RKO (cell line): ENCODE measurements at regions not wholly inside any gene's neighbourhood (a gene's known extent, or its start where the extent isn't known, plus 50 kb on each side); places are given as distances from the start of the nearest gene placed in this dataset.
"Not testable (repeated sequence)": the region's sequence is repeated elsewhere in the genome, so short reads cannot be mapped to it uniquely, and the experiment has no call there.

Source experiments
- DNase-seq: peaks from one replicate; pipeline ENCODE4 v3.0.0-alpha.2; 2016; ENCODE audit warnings: low spot score

DNA sequence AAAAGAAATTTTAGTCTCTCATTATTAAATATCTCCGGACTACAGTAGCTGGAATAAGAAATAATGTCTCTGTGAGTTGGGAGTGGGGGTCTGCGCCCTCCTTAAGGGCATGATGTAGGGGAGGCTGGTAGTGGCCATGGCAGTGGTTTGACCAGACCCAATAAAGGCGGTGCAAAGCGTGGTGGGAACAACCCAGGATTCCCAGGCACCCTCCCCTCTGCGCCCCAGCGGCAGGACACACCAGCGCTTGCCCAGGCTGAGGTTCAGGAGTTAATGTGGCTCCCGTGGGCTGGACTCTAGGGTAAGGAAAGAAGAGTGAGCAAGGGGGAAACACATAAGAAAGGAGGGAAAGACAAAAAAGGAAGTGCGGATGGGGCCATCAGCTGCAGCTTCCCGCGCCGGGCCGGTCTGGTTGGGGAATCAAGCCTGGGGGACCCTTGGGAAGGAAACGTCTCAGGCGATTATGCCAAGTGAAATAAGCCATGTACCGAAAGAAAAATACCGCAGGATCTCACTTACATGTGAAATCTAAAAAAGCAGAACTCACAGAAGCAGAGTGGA lies 157.5 kb upstream of the SMIM31 start:
- no peak for DNase-seq

DNA sequence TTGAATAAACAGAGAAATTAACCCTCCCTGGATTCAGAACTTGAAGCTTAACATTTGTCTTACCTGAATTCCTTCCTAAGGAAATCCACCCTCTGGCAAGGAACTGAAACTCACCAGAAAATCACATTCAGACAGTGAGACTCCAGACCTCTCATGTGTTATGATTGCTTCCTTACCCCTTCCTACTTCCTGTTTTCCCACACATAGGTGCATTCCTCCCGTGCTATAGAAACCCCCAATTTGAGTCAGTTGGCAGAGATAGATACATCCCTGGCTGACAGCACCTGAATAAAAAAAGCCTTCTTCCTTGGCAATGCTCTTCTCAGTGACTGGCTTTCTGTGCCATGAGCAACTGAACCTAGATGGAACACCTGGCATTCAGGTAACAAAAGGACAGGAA lies 157.0 kb upstream of the SMIM31 start:
- DNase-seq = no peak

- DNase-seq = no peak
Observed at GRCh38 chr4:164601653-164602052, 152.3 kb upstream of the SMIM31 start.

DNA sequence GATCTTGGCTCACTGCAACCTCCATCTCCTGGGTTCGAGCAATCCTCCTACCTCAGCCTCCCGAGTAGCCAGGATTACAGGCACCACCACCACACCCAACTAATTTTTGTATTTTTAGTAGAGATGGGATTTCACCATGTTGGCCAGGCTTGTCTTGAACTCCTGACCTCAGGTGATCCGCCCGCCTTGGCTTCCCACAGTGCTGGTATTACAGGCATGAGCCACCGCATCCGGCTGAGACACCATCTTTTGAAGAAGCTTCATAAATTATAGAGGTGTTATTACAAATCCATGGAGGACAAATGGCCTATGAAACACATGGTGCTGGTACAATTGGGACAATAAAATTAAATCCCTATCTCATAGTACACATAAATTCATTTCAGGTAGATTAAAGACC lies 148.1 kb upstream of the SMIM31 start:
- DNase-seq = not testable (repeated sequence)

- DNase-seq = no peak
Observed at GRCh38 chr4:164606478-164606877, 147.5 kb upstream of the SMIM31 start.

GRCh38 chr4:164613256-164613655 lies 140.7 kb upstream of the SMIM31 start:
- no peak for DNase-seq

DNA sequence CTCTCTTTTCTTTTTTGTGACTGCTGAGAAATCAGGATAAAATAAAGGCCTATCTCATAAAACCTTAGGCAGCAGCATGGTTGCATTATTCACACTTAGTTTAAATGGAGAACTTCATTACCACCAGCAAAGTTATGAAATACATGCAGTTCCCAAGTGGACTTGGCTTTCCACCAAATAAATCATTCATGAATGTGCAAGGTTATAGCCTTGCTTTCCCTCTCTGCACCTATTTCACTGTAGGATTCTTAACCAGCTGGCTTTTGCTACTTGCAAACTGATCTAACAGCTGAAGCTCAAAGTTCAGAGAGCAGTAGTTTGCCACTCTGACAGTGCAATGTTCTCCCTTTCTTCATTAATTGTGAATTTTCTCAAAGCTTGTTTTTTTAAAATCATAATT lies 140.1 kb upstream of the SMIM31 start:
- no peak for DNase-seq

DNA sequence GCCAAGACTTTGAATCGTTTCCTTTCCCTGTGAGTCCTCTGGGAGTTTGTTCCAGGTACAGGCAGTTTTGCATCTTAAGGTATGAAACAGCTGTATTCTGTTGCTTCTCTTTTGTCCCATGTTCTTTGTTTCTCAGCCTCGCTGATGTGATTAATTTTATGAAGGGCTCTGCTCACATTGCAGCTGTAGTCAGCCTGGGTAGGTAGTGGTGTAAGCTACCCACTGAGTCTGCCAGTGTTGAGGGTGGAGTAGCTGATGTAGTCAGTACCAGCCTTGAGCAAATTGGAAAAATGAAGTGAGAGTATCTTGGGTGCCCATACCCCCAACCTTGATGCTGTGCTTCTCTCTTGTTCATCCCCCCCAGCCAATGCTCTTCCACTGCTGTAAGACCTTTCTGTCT lies 139.6 kb upstream of the SMIM31 start:
- DNase-seq = no peak

DNA sequence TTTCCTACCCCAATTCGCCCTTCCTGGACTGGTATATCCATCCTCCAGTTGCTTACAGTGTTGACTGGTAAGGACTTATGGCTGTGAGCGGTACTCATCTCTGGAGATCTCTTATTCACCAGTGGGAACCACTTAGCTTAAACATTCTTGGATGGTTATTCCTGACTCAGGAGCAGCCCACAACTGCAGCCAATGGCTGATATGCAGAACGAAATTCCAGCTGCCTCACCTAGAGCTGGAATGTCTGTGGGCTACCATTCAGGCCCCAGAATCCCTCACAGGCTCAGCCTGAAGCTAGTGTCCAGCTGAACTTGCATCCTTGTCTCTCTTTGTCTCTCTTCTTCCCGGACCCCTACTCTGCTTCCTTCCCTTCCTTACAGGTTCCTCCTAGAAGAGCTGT lies 138.9 kb upstream of the SMIM31 start:
- no peak for DNase-seq

DNA sequence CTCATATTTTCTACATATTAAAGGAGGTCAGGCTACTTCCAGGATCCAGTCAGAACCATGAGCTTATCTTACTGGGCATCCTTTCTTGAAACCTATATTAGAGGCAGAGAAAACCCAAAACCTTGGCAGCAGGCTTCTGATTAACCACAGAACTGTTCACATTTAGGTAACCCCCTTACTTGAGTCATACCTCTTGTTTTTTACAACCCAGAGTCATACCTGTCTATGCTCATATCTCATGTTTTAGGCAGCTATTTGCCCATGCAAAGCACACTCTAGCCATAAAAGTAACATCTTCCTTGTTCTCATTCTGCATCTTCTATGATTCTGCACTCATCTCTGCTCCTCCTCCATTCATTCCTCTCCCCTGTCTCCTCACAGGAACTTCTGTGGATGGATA lies 138.0 kb upstream of the SMIM31 start:
- DNase-seq = no peak

DNA sequence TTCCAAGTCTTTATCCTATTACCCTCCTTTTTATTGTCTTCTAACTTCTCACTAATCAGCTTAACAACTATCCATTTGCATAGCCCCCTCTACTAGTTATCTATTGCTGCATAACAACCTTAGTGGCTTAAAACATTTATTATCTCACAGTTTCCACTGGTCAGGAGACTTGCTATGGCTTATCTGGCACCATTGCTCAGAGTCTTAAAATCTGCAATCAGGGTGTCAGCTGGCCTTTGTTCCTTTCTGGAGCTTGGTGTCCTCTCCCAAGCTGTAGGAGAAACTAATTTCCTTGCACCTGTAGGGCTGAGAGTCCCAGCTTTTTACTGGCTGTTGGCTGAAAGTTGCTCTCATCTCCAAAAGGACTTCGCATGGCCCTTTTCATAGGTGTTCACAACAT lies 137.0 kb upstream of the SMIM31 start:
- no peak for DNase-seq

DNA sequence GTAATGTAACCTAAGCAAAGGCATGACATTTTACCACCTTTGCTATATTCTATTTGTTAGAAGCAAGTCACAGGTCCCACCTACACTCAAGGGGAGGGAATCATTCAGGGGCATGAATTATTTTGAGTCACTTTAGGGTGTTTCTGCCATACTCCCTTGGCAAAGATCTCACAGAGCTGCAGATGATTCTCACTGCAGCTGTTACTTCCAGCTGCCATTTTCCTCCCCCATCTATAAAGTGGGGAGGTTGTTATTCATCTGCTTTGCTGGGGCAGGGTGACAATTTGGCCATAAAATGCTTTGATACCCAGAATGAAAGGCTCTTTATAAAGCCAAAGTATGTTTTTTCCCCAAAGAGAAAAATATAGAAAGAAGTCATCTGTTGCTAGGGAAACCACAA lies 136.5 kb upstream of the SMIM31 start:
- no peak for DNase-seq

DNA sequence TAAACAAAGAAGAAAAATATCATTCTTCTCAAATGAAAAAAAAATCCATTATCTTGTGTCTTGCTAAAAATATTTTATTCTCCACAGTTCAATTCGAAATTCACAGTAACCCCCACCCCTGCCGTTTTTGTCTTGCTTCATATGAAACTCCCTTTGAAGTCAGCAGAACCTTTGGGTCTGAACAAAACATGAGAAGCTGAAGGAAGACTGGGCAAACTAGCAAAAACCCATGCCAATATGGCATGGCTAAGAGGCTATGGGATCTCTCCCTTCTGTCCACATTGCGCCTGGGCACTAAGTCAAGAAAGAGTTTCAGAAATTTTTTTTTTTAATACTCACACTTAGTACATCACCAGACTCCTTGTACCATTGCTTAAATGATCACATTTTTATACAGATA lies 136.0 kb upstream of the SMIM31 start:
- DNase-seq = no peak

GRCh38 chr4:164621886-164622521 lies 131.9 kb upstream of the SMIM31 start:
- no peak for DNase-seq

- DNase-seq = no peak
Observed at GRCh38 chr4:164623099-164623498, 130.8 kb upstream of the SMIM31 start.

GRCh38 chr4:164639001-164639400 lies 114.9 kb upstream of the SMIM31 start:
- DNase-seq = no peak

- DNase-seq = peak; percentile 84
Observed at GRCh38 chr4:164648151-164648848, 105.6 kb upstream of the SMIM31 start.

GRCh38 chr4:164648849-164649212 lies 105.1 kb upstream of the SMIM31 start:
- no peak for DNase-seq

DNA sequence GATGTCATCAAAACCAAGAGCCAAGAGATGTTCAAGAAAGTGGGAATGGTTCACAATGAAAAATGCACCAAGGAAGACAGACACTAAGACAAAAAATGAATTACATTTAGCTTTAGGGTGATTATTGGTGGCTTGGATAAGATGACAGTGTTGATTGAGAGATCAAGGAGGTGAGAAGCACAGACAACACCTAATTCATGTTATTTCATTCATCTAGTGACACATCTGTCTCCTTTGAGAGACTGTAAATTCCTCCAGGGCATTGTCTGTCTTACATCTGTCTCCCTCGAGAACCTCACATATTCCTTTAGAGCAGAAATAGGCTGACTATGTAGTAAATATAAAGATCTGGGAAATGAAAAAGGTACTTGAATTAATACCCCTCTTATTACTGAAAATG lies 94.2 kb upstream of the SMIM31 start:
- no peak for DNase-seq

DNA sequence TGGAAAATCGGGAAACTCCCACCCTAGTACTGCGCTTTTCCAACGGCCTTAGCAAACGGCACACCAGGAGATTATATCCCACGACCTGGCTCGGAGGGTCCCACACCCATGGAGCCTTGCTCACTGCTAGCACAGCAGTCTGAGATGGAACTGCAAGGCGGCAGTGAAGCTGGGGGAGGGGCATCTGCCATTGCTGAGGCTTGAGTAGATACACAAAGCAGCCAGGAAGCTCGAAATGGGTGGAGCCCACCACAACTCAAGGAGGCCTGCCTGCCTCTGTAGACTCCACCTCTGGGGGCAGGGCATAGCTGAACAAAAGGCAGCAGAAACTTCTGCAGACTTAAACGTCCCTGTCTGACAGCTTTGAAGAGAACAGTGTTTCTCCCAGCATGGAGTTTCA lies 77.8 kb upstream of the SMIM31 start:
- not testable (repeated sequence) for DNase-seq

- DNase-seq = no peak
Observed at GRCh38 chr4:164683040-164683439, 70.9 kb upstream of the SMIM31 start.

DNA sequence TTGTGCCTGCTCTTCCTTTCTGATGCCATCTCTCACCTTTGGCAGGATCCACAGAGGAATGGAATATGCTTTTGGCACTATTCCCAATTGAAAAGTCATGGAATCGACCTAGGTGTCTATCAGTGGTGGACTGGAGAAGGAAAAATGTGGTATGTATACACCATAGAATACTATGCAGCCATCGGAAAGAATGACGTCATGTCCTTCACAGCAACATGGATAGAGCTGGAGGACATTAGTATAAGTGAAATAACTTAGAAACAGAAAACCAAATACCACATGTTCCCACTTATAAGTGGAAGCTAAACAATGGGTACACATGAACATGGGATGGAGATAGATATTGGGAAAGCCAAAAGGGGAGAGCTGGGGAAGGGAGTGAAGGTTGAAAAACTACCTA lies 58.3 kb upstream of the SMIM31 start:
- no peak for DNase-seq

DNA sequence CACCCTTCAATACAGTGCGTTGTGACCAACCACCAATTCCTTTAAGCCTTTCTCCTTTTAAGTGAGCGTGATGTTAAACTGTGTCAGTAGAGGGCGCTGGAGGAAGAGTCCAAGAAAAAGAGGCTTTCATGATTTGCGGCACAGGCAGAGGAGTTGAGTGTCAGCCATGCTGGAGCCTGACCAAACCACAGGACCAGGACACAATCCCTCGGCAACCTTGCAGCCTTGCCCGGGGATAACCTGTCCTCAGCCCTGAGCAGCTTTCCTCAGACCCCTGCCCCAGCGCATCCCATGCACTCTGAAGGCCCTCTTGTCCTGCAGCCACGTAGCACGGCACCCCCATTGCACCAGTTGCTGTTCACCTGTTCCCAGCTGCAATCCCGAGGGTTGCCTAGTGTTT lies 53.5 kb upstream of the SMIM31 start:
- peak; percentile 8 for DNase-seq

GRCh38 chr4:164701665-164702064 lies 52.3 kb upstream of the SMIM31 start:
- no peak for DNase-seq
